ENCODE measurements at regions not wholly inside any gene's neighbourhood (a gene's known extent, or its start where the extent isn't known, plus 50 kb on each side); places are given as distances from the start of the nearest gene placed in this dataset.

DNA sequence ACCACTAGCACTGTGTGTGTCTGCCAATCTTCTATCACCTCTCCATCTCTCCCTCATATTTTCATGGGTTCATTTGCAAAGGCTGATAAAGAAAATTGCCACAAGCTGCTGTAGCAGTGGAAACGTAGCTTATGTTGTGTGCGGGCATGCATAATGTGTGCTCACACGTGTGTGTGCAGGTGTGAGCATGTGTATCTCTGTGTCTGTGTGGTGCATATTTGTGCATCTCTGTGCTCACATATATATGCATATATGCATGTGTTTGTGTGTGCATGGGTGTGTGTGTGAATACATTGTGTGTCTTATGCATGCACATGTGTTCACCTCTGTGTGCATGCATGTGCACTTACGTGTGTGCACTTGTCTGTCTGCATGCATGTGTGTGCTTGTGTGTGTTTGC, 181.8 kb upstream of the UBL3 start:
- no peak overlapping the region for H3K4me3 ChIP-seq (ENCODE audit: low read depth, low read length)
- DNase-seq, result no peak
- no peak overlapping the region for H3K27ac ChIP-seq
- TF ChIP-seq, protein P1, sequence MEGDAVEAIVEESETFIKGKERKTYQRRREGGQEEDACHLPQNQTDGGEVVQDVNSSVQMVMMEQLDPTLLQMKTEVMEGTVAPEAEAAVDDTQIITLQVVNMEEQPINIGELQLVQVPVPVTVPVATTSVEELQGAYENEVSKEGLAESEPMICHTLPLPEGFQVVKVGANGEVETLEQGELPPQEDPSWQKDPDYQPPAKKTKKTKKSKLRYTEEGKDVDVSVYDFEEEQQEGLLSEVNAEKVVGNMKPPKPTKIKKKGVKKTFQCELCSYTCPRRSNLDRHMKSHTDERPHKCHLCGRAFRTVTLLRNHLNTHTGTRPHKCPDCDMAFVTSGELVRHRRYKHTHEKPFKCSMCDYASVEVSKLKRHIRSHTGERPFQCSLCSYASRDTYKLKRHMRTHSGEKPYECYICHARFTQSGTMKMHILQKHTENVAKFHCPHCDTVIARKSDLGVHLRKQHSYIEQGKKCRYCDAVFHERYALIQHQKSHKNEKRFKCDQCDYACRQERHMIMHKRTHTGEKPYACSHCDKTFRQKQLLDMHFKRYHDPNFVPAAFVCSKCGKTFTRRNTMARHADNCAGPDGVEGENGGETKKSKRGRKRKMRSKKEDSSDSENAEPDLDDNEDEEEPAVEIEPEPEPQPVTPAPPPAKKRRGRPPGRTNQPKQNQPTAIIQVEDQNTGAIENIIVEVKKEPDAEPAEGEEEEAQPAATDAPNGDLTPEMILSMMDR (IDR thresholded peaks at IDR 0.05; ENCODE audit: low read depth, low read length, missing control alignments), result no peak
- in situ Hi-C loops (cut with HindIII; ENCODE audit: low pct_ligation_motif_present, low sequenced_read_pairs), result no loop called here
- no peaks in the 10 kb centered on the region for H3K36me3 ChIP-seq (replicated peaks)
- no peaks in the 10 kb centered on the region for H3K27me3 ChIP-seq (replicated peaks)

DNA sequence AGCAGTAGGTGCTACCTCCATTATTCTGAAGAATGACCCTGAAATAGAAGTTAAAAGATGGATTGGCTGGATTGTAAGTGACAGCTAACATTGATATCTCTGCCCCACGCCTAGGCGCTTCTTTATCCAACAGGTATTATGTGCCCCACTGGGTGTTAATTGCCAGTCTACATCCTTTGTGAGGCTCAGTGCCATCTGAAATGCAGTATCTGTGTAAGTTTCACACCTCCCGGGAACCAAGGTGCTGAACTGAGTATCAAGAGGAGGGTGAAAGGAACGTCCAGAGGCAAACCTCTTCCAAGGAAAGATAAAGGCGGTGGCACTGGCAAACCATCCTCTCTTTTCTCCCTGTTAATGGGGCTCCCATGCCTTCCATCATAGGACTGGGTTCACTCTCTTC, 181.1 kb upstream of the UBL3 start:
- Histone ChIP-seq H3K27me3 (replicated peaks) (no peaks in the 10 kb centered on the region), H3K27ac (no peak overlapping the region), H3K36me3 (replicated peaks) (no peaks in the 10 kb centered on the region), H3K4me3 (ENCODE audit: low read depth, low read length) (no peak overlapping the region)
- DNase-seq, result no peak
- in situ Hi-C loops (cut with HindIII; ENCODE audit: low pct_ligation_motif_present, low sequenced_read_pairs), result no loop called here
- TF ChIP-seq, protein P1 (IDR thresholded peaks at IDR 0.05; ENCODE audit: low read depth, low read length, missing control alignments), result no peak

- Histone ChIP-seq H3K36me3 (replicated peaks) (no peaks in the 10 kb centered on the region), H3K27ac (no peak overlapping the region), H3K27me3 (replicated peaks) (no peaks in the 10 kb centered on the region), H3K4me3 (ENCODE audit: low read depth, low read length) (no peak overlapping the region)
- in situ Hi-C loops (cut with HindIII; ENCODE audit: low pct_ligation_motif_present, low sequenced_read_pairs), result no loop called here
- TF ChIP-seq, protein P1 (IDR thresholded peaks at IDR 0.05; ENCODE audit: low read depth, low read length, missing control alignments), result no peak
- DNase-seq, result no peak
Observed at GRCh38 chr13:30030141-30030750, 179.8 kb upstream of the UBL3 start.

DNA sequence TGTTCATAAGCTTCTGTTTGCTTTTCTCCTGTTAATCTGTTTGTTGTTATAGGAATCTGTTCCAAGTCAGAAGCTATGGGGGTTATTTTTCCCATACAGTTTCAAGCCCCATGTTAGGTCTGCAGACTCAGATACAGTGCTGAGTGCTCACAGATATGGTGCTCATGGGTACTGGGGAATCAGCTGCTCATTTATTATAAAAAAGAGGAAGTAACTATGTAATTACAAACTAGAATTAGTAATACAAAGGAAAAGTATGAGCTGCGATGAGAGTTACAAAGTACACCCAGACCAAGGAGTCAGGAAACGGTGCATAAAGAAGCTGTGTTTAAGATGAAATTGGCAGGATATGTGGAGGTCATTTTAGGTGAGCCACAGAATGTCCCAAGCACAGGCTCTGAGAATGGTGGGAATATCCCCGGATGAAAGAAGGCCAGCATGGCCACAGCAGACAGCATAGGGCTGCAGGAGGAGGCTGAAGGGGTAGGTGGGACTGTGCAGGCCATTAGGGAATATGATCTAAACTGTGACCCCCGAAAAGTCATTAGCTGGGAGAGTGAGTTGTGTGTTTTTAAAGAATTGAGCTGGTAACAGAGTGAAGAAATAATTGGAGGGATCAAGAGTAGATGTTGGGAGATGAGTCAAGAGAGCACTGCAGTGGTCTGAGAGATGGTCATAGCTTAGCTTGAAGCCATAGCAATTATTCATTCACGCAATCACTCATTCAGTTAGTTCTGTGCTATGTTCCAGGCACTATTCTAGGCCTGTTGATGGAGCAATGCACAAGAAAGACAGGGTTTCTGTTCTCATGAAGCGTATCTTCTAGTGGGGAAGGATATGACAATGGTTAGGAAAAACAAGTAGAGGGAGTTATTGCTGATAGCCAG, 177.4 kb upstream of the UBL3 start:
- TF ChIP-seq, protein P1 (IDR thresholded peaks at IDR 0.05; ENCODE audit: low read depth, low read length, missing control alignments), result no peak
- no peaks in the 10 kb centered on the region for H3K27me3 ChIP-seq (replicated peaks)

DNA sequence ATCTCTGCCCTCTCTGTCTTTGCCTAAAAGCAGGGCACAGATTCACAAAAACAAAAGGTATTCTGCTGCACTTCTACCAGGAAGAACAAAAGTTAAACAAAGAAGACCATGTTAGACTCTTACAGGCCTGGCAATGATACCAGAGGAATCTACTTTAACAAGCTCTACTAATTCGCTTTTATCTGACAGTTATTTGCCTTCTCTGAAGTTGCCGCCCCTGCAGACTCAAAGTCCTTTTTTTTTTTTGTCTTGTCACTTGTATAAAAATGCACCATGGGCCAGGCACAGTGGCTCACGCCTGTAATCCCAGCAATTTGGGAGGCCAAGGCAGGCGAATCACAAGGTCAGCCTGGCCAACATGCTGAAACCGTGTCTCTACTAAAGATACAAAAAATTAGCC, 176.5 kb upstream of the UBL3 start:
- no peaks in the 10 kb centered on the region for H3K36me3 ChIP-seq (replicated peaks)
- H3K4me3 ChIP-seq (ENCODE audit: low read depth, low read length), result no peak overlapping the region
- in situ Hi-C loops (cut with HindIII; ENCODE audit: low pct_ligation_motif_present, low sequenced_read_pairs), result no loop called here
- TF ChIP-seq, protein P1 (IDR thresholded peaks at IDR 0.05; ENCODE audit: low read depth, low read length, missing control alignments), result no peak
- no peak for DNase-seq
- no peak overlapping the region for H3K27ac ChIP-seq
- no peaks in the 10 kb centered on the region for H3K27me3 ChIP-seq (replicated peaks)

More for the DNA sequence above, 177.4 kb upstream of the UBL3 start:
- Histone ChIP-seq H3K4me3 (ENCODE audit: low read depth, low read length) (no peak overlapping the region), H3K27ac (no peak overlapping the region), H3K36me3 (replicated peaks) (no peaks in the 10 kb centered on the region)
- in situ Hi-C loops (cut with HindIII; ENCODE audit: low pct_ligation_motif_present, low sequenced_read_pairs), result no loop called here
- DNase-seq, result no peak
